ENCODE measurements at regions not wholly inside any gene's neighbourhood (a gene's known extent, or its start where the extent isn't known, plus 50 kb on each side); places are given as distances from the start of the nearest gene placed in this dataset.

GRCh38 chr12:19712041-19712440 lies 272.7 kb downstream of the AEBP2 start:
- TF ChIP-seq CTCF (conservative IDR thresholded peaks at IDR 0.05; ENCODE audit: low read depth, low read length), result no peak
- TF ChIP-seq RAD21 (IDR thresholded peaks at IDR 0.05; ENCODE audit: low read length), result no peak
- no peak for TF ChIP-seq ELK1 (IDR thresholded peaks at IDR 0.05; ENCODE audit: borderline replicate concordance, low read depth, low read length)
- no peak for TF ChIP-seq POLR2A (IDR thresholded peaks at IDR 0.05; ENCODE audit: low read depth, low read length)
- no peak for TF ChIP-seq SMC3 (IDR thresholded peaks at IDR 0.05; ENCODE audit: low read depth, low read length)
- peak; percentile 94 for TF ChIP-seq CEBPB (IDR thresholded peaks at IDR 0.05; ENCODE audit: low read depth, low read length)
- no peak for TF ChIP-seq BHLHE40 (IDR thresholded peaks at IDR 0.05; ENCODE audit: low read depth, low read length)
- TF ChIP-seq RCOR1 (IDR thresholded peaks at IDR 0.05; ENCODE audit: insufficient replicate concordance, low read length), result no peak
- TF ChIP-seq FOS (IDR thresholded peaks at IDR 0.05; ENCODE audit: low read depth, low read length), result peak; percentile 93
